H1 (cell line): ENCODE measurements at regions not wholly inside any gene's neighbourhood (a gene's known extent, or its start where the extent isn't known, plus 50 kb on each side); places are given as distances from the start of the nearest gene placed in this dataset.

Experiments
- ATF3 ChIP-seq: IDR thresholded peaks from 2 replicates; pipeline ENCODE4 v1.6.1; 2011; ENCODE audit warnings: low read depth, mild to moderate bottlenecking, low read length; ENCODE audit not compliant: insufficient read depth
- POLR2AphosphoS5 ChIP-seq: IDR thresholded peaks from 2 replicates; pipeline ENCODE4 v1.6.1; 2011; ENCODE audit warnings: low read depth, low read length
- SAP30 ChIP-seq: fragments of 300-600 bp; sonication (generic); IDR thresholded peaks from 2 replicates; pipeline ENCODE4 v1.7.1; 2012; ENCODE audit warnings: low read length, moderate library complexity, mild to moderate bottlenecking, inconsistent platforms; ENCODE audit not compliant: insufficient read depth, insufficient replicate concordance
- SUZ12 ChIP-seq: fragments of 200-600 bp; sonication (generic); IDR thresholded peaks from 2 replicates; pipeline ENCODE4 v1.6.1; 2012; ENCODE audit warnings: mild to moderate bottlenecking, inconsistent platforms, low read length, moderate library complexity, mixed read lengths
- TAF1 ChIP-seq: IDR thresholded peaks from 2 replicates; pipeline ENCODE4 v1.6.1; 2011; ENCODE audit warnings: mild to moderate bottlenecking, low read depth, low read length

- TF ChIP-seq SAP30: no peak
- TF ChIP-seq ATF3: no peak
- no peak for TF ChIP-seq POLR2AphosphoS5
- no peak for TF ChIP-seq TAF1
- no peak for TF ChIP-seq SUZ12
Measured at GRCh38 chr4:124155239-124155638, 557.3 kb downstream of the ANKRD50 start.
